Esophagus muscularis mucosa (tissue), 4 donors: ENCODE measurements at regions not wholly inside any gene's neighbourhood (a gene's known extent, or its start where the extent isn't known, plus 50 kb on each side); places are given as distances from the start of the nearest gene placed in this dataset.

Source experiments
- DNase-seq: peaks from one replicate; pipeline ENCODE4 v3.0.0-alpha.2; 2017; ENCODE audit errors: extremely low spot score
- H3K27ac ChIP-seq, 4 donors: fragments of 200-600 bp; sonication (generic); replicated peaks in 1 of 4; 1 replicate in 3 of 4; 2 replicates in 1 of 4; pipeline ENCODE4 v1.5.1; 2016 to 2019; ENCODE audit warnings: mild to moderate bottlenecking in 1 of 4
- H3K27me3 ChIP-seq, 4 donors: fragments of 200-600 bp; sonication (generic); one replicate each; pipeline versions ENCODE4 v1.5.1 to v1.6.0; 2016 to 2019
- H3K36me3 ChIP-seq, 4 donors: fragments of 200-600 bp; sonication (generic); one replicate each; pipeline ENCODE4 v1.5.1; 2016 to 2019
- H3K4me1 ChIP-seq, 4 donors: fragments of 200-600 bp; sonication (generic); one replicate each; pipeline ENCODE4 v1.5.1; 2016 to 2019
- H3K4me3 ChIP-seq, 4 donors: fragments of 200-600 bp; sonication (generic); 1 replicate in 2 of 4; 2 replicates in 2 of 4; pipeline ENCODE4 v1.5.1; 2016 to 2019; ENCODE audit warnings: mild to moderate bottlenecking in 4 of 4, moderate library complexity in 1 of 4
- H3K9me3 ChIP-seq, 4 donors: fragments of 200-600 bp; sonication (generic); 1 replicate in 3 of 4; 2 replicates in 1 of 4; pipeline ENCODE4 v1.5.1; 2016 to 2019
- CTCF ChIP-seq, 3 experiments: fragments of 200-600 bp in 2 of 3; fragments of 450-650 bp in 1 of 3; sonication (generic) in 2 of 3; IDR thresholded peaks; one replicate each; pipeline ENCODE4 v1.5.1; 2017 to 2019; ENCODE audit warnings: antibody characterized with exemption in 3 of 3, mild to moderate bottlenecking in 2 of 3, moderate library complexity in 1 of 3
- EP300 ChIP-seq: sonication (generic); formaldehyde crosslinking; IDR thresholded peaks from one replicate; pipeline ENCODE4 v1.6.1; 2017; ENCODE audit warnings: antibody characterized with exemption
- POLR2A ChIP-seq: fragments of 450-650 bp; IDR thresholded peaks from one replicate; pipeline ENCODE4 v1.6.1; 2017; ENCODE audit warnings: antibody characterized with exemption, moderate library complexity, mild to moderate bottlenecking, low read depth
- POLR2AphosphoS5 ChIP-seq, 2 donors: sonication (generic); formaldehyde crosslinking; IDR thresholded peaks; one replicate each; pipeline ENCODE4 v1.6.1; 2017; ENCODE audit warnings: antibody characterized with exemption in 2 of 2
- WGBS: methylation state at CpG from one replicate; pipeline ENCODE4 v1.1.5; 2018; 5-methylcytosine and 5-hydroxymethylcytosine counted together
- intact Hi-C: fragments of 100-400 bp; cut with DNase I; formaldehyde crosslinking; loops from one replicate; pipeline ENCODE4 v1.15.1; 2023

GRCh38 chr14:104450811-104451401 lies 128.7 kb upstream of the C14orf180 start:
- peak; percentile 84 for DNase-seq
- H3K27me3 ChIP-seq = peaks cover 0 to 45% (median 0%) of the 10 kb centered on the region in 4 donors
- intact Hi-C loops = no loop called here

GRCh38 chr14:104451474-104451873 lies 128.1 kb upstream of the C14orf180 start:
- H3K4me3 ChIP-seq = no peak overlapping the region
- H3K27ac ChIP-seq = no peak overlapping the region
- TF ChIP-seq POLR2AphosphoS5 (IDR thresholded peaks at IDR 0.05) (no peak), CTCF (IDR thresholded peaks at IDR 0.05) (no peak), POLR2A (no peak), EP300 (no peak)
- WGBS = 95% methylated on average over 9 of the region's 10 CpGs
- H3K27me3 ChIP-seq = peaks cover 0 to 45% (median 3%) of the 10 kb centered on the region in 4 donors
- DNase-seq = no peak
- intact Hi-C loops = no loop called here
- H3K36me3 ChIP-seq = no peaks in the 10 kb centered on the region
- H3K9me3 ChIP-seq = peaks cover 0 to 19% (median 13%) of the 10 kb centered on the region in 4 donors
- no peaks in the 10 kb centered on the region for H3K4me1 ChIP-seq

More at GRCh38 chr14:104450811-104451401, 128.7 kb upstream of the C14orf180 start:
- Histone ChIP-seq H3K36me3 (no peaks in the 10 kb centered on the region), H3K4me3 (no peak overlapping the region), H3K9me3 (peaks cover 0 to 19% (median 13%) of the 10 kb centered on the region in 4 donors), H3K27ac (no peak overlapping the region), H3K4me1 (no peaks in the 10 kb centered on the region)
- TF ChIP-seq EP300 (no peak), POLR2A (no peak), POLR2AphosphoS5 (IDR thresholded peaks at IDR 0.05) (no peak), CTCF (IDR thresholded peaks at IDR 0.05) (no peak)
- 93% methylated on average over 16 of the region's 28 CpGs for whole genome bisulfite sequencing

- intact Hi-C loops = no loop called here
- Histone ChIP-seq H3K27me3 (peaks cover 4 to 63% (median 12%) of the 10 kb centered on the region in 4 donors), H3K9me3 (no peaks in the 10 kb centered on the region), H3K4me1 (peaks cover 7 to 25% (median 22%) of the 10 kb centered on the region in 4 donors), H3K4me3 (no peak overlapping the region), H3K27ac (no peak overlapping the region), H3K36me3 (no peaks in the 10 kb centered on the region)
- DNase-seq = peak; percentile 60
- TF ChIP-seq CTCF (IDR thresholded peaks at IDR 0.05) (no peak), POLR2AphosphoS5 (IDR thresholded peaks at IDR 0.05) (no peak), EP300 (no peak), POLR2A (no peak)
- WGBS = 58% methylated on average over 9 of the region's 9 CpGs
Measured at GRCh38 chr14:104458845-104459244, 120.7 kb upstream of the C14orf180 start.

GRCh38 chr14:104460791-104461651 lies 118.5 kb upstream of the C14orf180 start:
- Histone ChIP-seq H3K27me3 (peaks cover 4 to 79% (median 12%) of the 10 kb centered on the region in 4 donors), H3K36me3 (no peaks in the 10 kb centered on the region), H3K4me1 (peaks cover 7 to 25% (median 22%) of the 10 kb centered on the region in 4 donors), H3K4me3 (peak overlapping the region in 3 of 4 donors; percentile 23 to 39 (median 39)), H3K9me3 (no peaks in the 10 kb centered on the region), H3K27ac (no peak overlapping the region)
- intact Hi-C loops = no loop called here
- TF ChIP-seq POLR2A = no peak
- TF ChIP-seq EP300 = no peak
- TF ChIP-seq POLR2AphosphoS5 (IDR thresholded peaks at IDR 0.05) = no peak
- TF ChIP-seq CTCF (IDR thresholded peaks at IDR 0.05) = no peak
- 18% methylated on average over 32 of the region's 47 CpGs for WGBS
- DNase-seq = peak; percentile 89
